COLO668 (cell line): ENCODE measurements at regions not wholly inside any gene's neighbourhood (a gene's known extent, or its start where the extent isn't known, plus 50 kb on each side); places are given as distances from the start of the nearest gene placed in this dataset.

Experiments
- DNase-seq: peaks from one replicate; lab custom pipeline; 2025; ENCODE audit not compliant: unreplicated experiment; lab: John Stamatoyannopoulos, UW

GRCh38 chr12:115710104-115710564 lies 567.4 kb downstream of the MED13L start:
- DNase-seq, result no peak

GRCh38 chr12:115709540-115710011 lies 567.9 kb downstream of the MED13L start:
- DNase-seq, result no peak

GRCh38 chr12:115708801-115709200 lies 568.7 kb downstream of the MED13L start:
- DNase-seq, result no peak

GRCh38 chr12:115700896-115701465 lies 576.5 kb downstream of the MED13L start:
- no peak for DNase-seq

GRCh38 chr12:115700081-115700480 lies 577.4 kb downstream of the MED13L start:
- DNase-seq, result no peak

- no peak for DNase-seq
These were observed 579.2 kb downstream of the MED13L start for GRCh38 chr12:115698257-115698656.

GRCh38 chr12:115697340-115697739 lies 580.2 kb downstream of the MED13L start:
- no peak for DNase-seq

GRCh38 chr12:115694564-115694963 lies 582.9 kb downstream of the MED13L start:
- no peak for DNase-seq

- no peak for DNase-seq
These were observed 583.5 kb downstream of the MED13L start for GRCh38 chr12:115693970-115694369.

GRCh38 chr12:115691123-115691522 lies 586.4 kb downstream of the MED13L start:
- DNase-seq, result no peak

- DNase-seq, result no peak
These were observed 590.4 kb downstream of the MED13L start for GRCh38 chr12:115687094-115687493.

GRCh38 chr12:115683240-115683780 lies 594.2 kb downstream of the MED13L start:
- no peak for DNase-seq

- no peak for DNase-seq
These were observed 596.5 kb downstream of the MED13L start for GRCh38 chr12:115680967-115681366.

GRCh38 chr12:115672506-115673080 lies 604.9 kb downstream of the MED13L start:
- no peak for DNase-seq

GRCh38 chr12:115672086-115672485 lies 605.4 kb downstream of the MED13L start:
- no peak for DNase-seq

- DNase-seq, result no peak
These were observed 606.6 kb downstream of the MED13L start for GRCh38 chr12:115670869-115671268.

- DNase-seq, result no peak
These were observed 610.4 kb downstream of the MED13L start for GRCh38 chr12:115667116-115667515.

- no peak for DNase-seq
These were observed 611.3 kb downstream of the MED13L start for GRCh38 chr12:115666168-115666567.

GRCh38 chr12:115661112-115661511 lies 616.4 kb downstream of the MED13L start:
- DNase-seq, result no peak

GRCh38 chr12:115660211-115660805 lies 617.2 kb downstream of the MED13L start:
- no peak for DNase-seq

GRCh38 chr12:115659422-115659821 lies 618.1 kb downstream of the MED13L start:
- DNase-seq, result no peak
